ENCODE measurements at regions not wholly inside any gene's neighbourhood (a gene's known extent, or its start where the extent isn't known, plus 50 kb on each side); places are given as distances from the start of the nearest gene placed in this dataset.

- DNase-seq = no peak
These were observed 1020.6 kb downstream of the TLE4 start for GRCh38 chr9:80592413-80592812.

DNA sequence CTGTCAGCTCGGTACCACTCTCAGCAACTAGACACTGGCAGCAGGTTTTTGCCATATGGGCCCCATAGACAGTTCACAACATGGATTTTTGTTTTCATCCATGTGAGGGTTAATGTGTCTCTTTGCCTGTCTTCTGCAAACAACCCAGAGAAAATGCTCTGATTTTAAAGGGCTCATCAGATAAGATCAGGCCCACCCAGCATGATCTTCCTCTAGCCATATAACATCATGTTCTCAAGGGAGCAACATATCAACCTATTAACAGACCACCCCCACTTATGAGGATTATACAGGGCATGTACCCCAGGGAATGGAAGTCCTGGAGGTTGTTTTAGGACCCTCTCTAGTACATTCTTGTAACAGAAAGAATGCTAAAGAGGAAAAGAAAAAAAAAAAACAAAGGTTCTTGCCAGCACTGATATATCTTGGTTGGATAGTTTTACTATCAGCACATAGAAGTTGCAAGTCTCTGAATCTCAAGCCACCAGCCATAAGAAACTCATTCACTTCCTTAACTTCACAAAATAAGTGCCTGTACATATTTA, 1015.1 kb downstream of the TLE4 start:
- no peak for DNase-seq

GRCh38 chr9:80571953-80572352, 1000.2 kb downstream of the TLE4 start:
- no peak for DNase-seq

GRCh38 chr9:80569236-80569635, 997.5 kb downstream of the TLE4 start:
- DNase-seq = no peak

- DNase-seq = no peak
These were observed 989.8 kb downstream of the TLE4 start for GRCh38 chr9:80561526-80561925.

GRCh38 chr9:80560976-80561375, 989.2 kb downstream of the TLE4 start:
- no peak for DNase-seq

GRCh38 chr9:80557256-80557655, 985.5 kb downstream of the TLE4 start:
- DNase-seq = no peak

DNA sequence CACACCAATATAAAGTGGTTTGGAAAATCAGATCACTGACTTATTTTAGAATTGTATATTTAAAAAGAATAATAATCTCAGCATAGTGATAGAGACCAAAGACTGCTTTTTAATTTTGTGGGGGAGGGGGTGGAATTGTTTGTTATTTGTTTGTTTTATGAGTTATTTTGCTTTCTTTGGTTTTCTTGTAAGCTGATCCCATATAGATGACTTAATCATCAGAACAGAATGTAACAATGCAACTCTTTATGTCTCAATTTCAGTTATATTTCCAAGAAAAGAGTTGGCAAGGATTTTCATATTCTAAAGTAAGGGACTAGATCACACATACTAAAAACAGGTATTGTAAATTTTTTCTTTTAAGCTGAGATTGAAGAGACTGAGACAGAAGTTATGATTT, 984.9 kb downstream of the TLE4 start:
- DNase-seq = no peak

DNA sequence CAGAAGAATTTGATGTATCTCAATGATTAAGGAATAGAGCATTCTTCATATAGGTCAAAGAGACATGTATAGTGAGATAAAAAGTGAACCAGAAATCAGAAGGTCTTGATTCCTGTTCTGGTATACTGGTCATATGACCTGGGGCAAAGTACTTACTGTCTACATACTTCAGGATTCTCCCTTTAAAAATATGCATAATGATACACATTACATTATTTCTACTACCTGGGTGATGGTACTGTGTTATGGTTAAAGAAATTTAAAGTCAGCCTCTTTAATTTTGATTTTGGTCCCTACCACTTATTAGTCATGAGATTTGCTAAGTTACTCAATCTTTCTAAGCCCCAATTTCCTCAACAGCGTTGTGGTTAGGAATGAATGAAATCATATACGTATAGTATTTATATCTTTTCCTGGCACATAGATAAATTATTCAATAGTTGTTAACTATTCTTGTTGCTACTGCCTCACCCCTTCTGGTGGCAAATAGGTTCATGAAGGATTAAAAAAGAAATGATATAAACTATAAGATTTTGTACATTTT, 984.1 kb downstream of the TLE4 start:
- DNase-seq = no peak

GRCh38 chr9:80554856-80555255, 983.1 kb downstream of the TLE4 start:
- no peak for DNase-seq

DNA sequence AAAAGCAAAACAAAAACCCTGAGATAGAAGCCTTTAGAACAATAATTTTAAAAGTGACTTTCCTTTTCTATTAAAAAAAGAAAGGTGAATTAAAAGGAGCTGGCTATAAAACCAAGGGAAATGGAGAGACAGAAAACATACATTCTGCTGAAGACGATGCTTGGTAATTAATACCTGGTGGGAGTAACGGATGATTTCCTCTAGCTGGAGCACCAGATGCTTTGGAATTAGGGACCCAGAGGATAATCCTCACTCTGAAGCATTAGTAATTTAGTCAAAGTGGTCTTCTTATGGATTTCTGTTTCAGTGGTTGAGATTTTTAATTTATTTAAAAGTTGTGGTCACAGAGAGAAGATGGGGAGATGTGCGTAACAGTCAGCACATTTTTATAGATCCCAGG, 982.5 kb downstream of the TLE4 start:
- no peak for DNase-seq

DNA sequence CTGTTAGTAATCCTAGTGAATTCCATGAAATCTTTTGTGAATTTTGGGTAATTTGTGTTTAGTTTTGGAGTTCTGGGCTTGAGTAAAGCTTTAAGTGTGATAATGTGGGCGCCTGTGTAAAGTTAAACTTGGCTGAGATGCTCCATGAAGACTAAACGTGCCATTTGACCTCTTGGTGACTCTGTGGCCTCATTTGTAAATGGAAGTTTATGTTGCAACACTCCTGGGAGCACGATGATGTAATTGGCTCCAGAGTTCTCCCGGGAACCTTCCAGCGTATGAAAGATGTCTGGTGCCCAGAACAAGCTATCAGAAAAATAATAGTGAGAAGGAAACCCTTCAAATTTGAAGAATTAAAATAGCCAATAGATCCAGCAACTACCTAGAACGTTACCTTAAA, 981.2 kb downstream of the TLE4 start:
- DNase-seq = no peak

DNA sequence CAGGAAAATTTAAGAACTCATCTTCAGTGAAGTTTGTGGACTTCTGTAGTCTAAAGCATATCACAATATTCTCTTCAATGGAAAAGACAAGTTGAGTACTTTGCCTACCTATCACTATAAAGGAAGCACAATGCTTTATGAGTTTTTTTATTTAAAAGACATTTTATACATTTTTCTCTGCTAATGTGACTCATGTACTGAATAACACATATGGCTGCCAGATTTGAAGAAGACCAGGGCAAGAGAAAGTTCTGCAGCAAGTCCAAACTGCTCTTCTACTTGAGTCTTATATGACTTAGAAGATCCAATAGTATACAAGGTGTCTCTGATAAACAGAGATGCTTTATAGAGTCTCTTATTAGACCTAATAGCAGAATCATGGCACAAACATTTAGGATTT, 978.4 kb downstream of the TLE4 start:
- no peak for DNase-seq

DNA sequence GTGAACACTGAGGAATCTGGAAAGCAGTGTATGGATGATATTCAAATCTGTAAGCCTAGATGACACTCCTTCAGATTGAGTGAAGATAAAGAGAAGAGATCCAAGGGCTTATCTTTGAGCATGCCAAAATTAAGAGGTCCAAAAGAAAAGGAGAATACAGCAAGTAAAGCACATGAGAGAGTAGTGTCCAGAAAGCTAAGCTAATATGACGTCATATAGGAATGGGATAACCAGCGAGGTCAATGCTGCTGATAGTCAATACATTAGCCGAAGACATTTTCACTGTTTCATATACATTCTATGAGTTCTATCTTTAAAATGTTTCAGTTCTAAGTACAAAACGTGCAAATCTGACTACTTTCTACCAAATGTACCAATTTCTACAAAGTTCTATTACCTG, 975.8 kb downstream of the TLE4 start:
- DNase-seq = no peak

GRCh38 chr9:80540387-80540786, 968.6 kb downstream of the TLE4 start:
- no peak for DNase-seq

- DNase-seq = no peak
These were observed 967.2 kb downstream of the TLE4 start for GRCh38 chr9:80538976-80539375.

DNA sequence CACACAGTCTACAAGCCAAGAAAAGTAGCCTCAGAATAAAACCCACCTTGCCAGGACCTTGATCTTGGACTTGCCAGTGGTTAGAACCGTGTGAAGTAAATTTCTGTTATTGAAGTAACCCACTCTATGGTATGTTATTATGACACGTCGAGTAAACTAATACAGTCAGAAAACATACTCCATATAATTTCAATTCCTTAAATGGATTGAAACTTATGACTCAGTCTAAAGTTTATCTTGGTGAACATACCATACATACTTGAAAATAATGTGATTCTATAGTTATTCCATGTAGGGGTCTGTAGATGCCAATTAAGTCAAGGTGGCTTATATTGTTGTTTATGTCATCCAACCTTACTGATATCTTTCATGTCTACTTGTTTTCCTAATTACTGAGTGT, 950.7 kb downstream of the TLE4 start:
- no peak for DNase-seq

GRCh38 chr9:80521151-80521550, 949.4 kb downstream of the TLE4 start:
- no peak for DNase-seq

- no peak for DNase-seq
These were observed 948.5 kb downstream of the TLE4 start for GRCh38 chr9:80520231-80520630.

DNA sequence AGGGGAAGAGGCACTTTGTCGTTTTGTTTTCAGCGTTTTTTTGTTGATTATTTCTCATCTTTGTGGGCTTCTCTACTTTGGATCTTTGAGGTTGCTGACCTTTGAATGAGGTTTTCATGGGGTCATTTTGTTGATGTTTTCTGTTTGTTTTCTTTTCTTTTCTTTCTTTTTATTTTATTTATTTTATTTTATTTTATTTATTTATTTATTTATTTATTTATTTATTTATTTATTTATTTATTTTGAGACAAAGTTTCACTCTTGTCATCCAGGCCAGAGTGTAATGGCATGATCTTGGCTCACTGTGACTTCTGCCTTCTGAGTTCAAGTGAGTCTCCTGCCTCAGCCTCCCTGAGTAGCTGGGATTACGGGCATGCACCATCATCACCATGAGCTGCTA, 946.7 kb downstream of the TLE4 start:
- DNase-seq = no peak

GRCh38 chr9:80516679-80517078, 944.9 kb downstream of the TLE4 start:
- DNase-seq = no peak

GRCh38 chr9:80509358-80509757, 937.6 kb downstream of the TLE4 start:
- no peak for DNase-seq

GRCh38 chr9:80507611-80508010, 935.8 kb downstream of the TLE4 start:
- DNase-seq = no peak

- DNase-seq = no peak
These were observed 933.0 kb downstream of the TLE4 start for GRCh38 chr9:80504601-80505230.

DNA sequence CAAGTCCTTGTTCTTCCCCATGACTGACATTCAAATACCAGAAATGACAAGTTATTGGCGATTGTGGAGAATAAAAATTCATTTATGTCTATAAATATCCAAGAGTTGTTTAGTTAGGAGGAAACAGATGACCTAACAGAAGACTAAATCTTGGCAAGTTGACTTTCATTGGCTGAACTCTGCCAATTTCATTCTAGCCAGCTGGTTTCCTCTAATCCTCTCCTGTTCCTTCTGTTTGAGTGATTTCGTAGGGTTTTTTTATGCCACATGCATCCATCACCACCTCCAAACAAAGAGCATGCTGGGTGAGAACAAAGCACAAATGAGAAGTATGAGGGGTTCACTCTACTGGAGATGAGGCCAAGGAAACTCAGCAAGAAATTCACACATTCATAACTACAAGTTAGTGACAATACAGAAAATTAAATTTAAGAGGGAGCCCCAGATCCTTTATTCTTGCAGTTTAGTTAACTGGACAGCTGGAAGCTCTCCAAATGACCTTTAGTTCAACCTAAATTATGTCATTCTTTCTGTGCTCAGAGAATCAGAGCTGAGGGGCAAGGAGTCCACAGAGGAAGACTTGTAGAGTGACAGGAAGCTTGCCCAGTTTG, 932.0 kb downstream of the TLE4 start:
- DNase-seq = no peak
